NCI-H82 (cell line): ENCODE measurements at regions not wholly inside any gene's neighbourhood (a gene's known extent, or its start where the extent isn't known, plus 50 kb on each side); places are given as distances from the start of the nearest gene placed in this dataset.

Experiments
- DNase-seq: peaks from one replicate; lab custom pipeline; 2025; lab: John Stamatoyannopoulos, UW

DNA sequence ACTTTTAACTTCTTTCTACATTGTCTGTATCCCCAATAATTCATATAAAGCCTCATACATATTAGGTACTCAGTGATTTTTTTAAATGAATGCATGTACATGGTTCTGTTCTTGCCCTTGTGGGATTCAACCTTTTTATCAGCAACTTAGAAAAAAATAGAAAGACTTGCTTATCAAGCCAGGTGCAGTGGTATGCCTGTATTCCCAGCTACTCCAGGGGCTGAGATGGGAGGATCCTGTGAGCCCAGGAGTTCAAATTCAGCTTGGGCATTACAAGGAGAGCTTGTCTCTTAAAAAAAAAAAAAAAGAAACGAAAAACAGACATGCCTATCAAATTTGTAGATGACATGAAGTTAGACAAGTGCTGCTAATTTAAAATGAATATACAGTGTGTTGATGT lies 54.2 kb upstream of the MYCBP2 start:
- no peak for DNase-seq

DNA sequence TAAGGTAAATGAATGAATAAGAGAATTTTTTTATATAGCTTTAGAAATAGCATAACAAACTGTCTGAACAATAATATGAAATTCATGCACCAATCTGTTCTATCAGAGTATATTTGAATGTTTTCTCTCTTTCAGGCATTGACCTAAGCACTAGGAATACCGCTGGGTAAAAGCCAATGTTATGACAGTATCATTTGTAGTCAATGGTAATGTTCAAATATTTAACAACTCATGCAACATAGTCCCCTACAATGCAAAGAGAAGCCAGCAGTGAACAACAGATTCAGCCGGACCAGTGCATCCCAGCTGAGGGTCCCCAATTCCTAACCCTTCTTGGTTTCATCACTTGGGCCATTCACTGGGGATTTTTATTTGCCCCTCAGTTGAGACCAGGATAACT lies 52.6 kb upstream of the MYCBP2 start:
- DNase-seq: no peak

DNA sequence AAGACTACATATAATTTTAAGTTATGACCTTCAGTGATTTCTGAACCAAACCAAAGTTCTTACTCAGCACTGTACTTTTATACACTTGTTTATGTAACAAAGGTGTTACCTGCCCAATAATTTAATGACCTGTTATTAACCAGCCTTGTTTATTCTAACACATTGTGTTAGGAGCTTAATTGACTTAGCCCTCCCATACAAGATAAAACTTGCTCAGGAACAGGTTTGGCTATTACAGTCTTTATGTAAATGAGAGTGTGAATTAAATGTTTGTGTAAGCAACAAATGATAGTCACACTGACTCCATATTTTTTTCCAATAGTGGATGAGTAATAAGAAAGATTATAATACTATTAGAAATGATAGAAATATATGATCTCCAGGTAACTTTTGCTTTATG lies 51.8 kb upstream of the MYCBP2 start:
- no peak for DNase-seq

DNA sequence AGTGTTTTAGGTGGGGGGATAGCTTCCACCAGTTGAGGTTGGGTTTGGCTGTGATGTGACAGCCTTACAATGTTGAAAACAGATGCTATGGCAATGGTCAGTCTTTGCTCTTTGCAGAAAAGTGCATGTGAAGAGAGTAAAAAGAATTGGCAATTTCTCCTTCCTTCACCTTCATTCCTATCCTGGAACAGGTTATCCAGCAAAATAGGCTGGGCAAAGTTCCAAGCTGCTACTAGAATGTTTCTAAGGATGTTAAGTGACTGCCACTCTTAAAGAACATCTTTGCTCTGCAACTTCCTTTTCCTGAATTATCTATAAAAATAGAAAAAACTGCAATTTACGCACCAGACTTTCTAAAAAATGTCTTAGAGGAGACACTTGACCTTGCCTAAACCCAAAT lies 50.1 kb upstream of the MYCBP2 start:
- DNase-seq: no peak
